ENCODE measurements at regions not wholly inside any gene's neighbourhood (a gene's known extent, or its start where the extent isn't known, plus 50 kb on each side); places are given as distances from the start of the nearest gene placed in this dataset.

GRCh38 chr20:63132131-63132714, 83.7 kb downstream of the YTHDF1 start:
- TF ChIP-seq CTCF (IDR thresholded peaks at IDR 0.05; ENCODE audit: low read depth, low read length): no peak

DNA sequence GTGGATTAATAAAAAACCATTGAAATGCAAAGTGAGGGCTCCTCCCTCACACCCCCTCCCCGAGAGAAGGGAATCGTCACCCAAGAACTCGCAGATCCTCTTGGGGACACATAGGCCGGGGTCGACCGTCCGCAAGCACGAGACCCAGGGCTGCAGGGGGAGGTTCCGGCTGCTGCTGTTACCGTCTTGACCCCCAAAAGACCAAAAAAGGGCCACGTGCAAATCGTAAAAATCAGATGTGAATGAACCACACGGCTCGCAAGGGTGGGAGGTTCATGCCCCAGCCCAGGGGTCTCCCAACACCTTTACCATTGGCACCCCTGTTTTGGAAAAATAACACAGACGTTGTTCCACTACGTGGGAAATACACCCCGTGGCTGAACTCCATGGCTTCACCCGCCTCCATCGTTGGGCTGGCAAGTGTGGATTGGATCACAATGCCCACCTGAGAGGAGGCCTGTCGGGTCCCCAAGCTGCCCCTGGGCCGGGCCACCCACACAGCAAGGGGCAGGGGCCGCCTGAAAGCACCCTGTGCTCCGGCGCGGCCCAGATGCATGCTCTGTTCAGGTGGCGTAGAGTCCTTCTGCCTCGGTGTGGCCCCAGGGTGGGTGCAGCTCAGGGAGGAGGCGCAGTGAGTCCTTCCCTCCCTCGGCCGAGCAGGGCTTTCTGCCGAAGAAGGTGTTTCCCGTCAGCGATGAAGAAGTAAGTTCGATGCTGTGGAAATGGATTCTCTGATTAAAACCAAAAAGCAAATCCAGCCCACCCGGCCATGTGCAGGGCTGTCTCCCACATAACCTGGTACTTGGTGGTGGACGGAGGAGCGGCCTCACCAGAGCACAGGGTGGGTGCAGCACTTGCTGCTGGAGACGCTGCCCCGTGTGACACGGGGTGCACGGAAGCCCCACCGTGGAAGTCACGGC, 85.0 kb downstream of the YTHDF1 start:
- H3K4me3 ChIP-seq (ENCODE audit: low read depth, low read length): no peak overlapping the region
- no peak for TF ChIP-seq CTCF (IDR thresholded peaks at IDR 0.05; ENCODE audit: low read depth, low read length)

More at GRCh38 chr20:63132131-63132714, 83.7 kb downstream of the YTHDF1 start:
- no peak overlapping the region for H3K4me3 ChIP-seq (ENCODE audit: low read depth, low read length)

DNA sequence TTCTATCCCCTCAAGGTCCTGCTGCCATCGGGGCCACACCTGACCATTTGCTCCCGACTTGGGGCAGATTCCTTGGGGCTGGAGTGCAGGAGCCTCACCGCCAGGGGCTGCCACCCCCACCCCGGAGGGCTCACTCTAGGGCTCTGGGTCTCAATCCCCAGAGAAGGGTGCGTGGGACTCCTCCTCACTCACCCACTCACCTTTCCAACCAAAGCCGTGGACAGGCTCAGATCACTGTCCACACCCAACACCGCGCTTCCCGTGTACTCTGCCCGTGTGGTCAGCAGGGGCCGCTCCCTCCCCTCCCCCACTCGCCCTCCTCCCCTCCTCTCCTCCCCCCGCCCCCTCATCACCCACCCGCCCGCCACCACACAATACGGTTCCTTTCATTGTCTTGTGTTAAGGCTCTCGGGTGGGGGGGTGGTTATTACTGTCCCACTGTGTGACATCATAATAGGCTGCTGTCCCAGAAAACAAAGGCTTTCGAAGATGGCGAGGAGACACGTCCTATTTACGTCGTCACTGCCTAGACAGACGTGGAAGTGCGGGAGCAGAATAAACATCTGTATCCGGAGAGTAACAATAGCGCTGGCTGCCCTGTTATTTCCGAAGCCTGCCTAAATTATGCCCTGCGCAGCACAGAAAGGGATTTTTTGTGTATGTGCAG, 85.8 kb downstream of the YTHDF1 start:
- TF ChIP-seq CTCF (IDR thresholded peaks at IDR 0.05; ENCODE audit: low read depth, low read length): no peak
- no peak overlapping the region for H3K4me3 ChIP-seq (ENCODE audit: low read depth, low read length)

GRCh38 chr20:63129376-63129965, 86.5 kb downstream of the YTHDF1 start:
- no peak for TF ChIP-seq CTCF (IDR thresholded peaks at IDR 0.05; ENCODE audit: low read depth, low read length)
- H3K4me3 ChIP-seq (ENCODE audit: low read depth, low read length): no peak overlapping the region

- no peak for TF ChIP-seq CTCF (IDR thresholded peaks at IDR 0.05; ENCODE audit: low read depth, low read length)
Measured at GRCh38 chr20:63128956-63129355, 87.0 kb downstream of the YTHDF1 start.

GRCh38 chr20:63128367-63128766, 87.6 kb downstream of the YTHDF1 start:
- TF ChIP-seq CTCF (IDR thresholded peaks at IDR 0.05; ENCODE audit: low read depth, low read length): no peak
- no peak overlapping the region for H3K4me3 ChIP-seq (ENCODE audit: low read depth, low read length)

More at GRCh38 chr20:63128956-63129355, 87.0 kb downstream of the YTHDF1 start:
- H3K4me3 ChIP-seq (ENCODE audit: low read depth, low read length): no peak overlapping the region
